Neural cell (in vitro differentiated cells): ENCODE measurements at regions not wholly inside any gene's neighbourhood (a gene's known extent, or its start where the extent isn't known, plus 50 kb on each side); places are given as distances from the start of the nearest gene placed in this dataset.

ENCODE experiments used
- H2AFZ ChIP-seq: fragments of 200-600, 300-800 bp; sonication (generic), shearing (Covaris generic); 2 replicates; pipeline ENCODE4 v1.6.0; 2014; ENCODE audit warnings: low read depth, mild to moderate bottlenecking, antibody characterized with exemption, low read length, moderate library complexity
- H3F3A ChIP-seq: fragments of 200-600 bp; shearing (Covaris generic); 2 replicates; pipeline ENCODE4 v1.6.1; 2016; ENCODE audit warnings: mild to moderate bottlenecking, moderate library complexity, mixed read lengths, antibody characterized with exemption, low read length; ENCODE audit not compliant: insufficient read depth, poor library complexity, severe bottlenecking
- H3K27ac ChIP-seq: fragments of 200-600, 300-800 bp; sonication (generic), shearing (Covaris generic); 2 replicates; pipeline ENCODE4 v1.5.1; 2014; ENCODE audit warnings: mild to moderate bottlenecking, low read length, moderate library complexity
- H3K27me3 ChIP-seq: fragments of 300-800, 200-600 bp; sonication (generic), shearing (Covaris generic); 2 replicates; pipeline ENCODE4 v1.6.0; 2014; ENCODE audit warnings: mild to moderate bottlenecking, low read depth, low read length, moderate library complexity; ENCODE audit not compliant: insufficient read depth
- H3K36me3 ChIP-seq: fragments of 300-800, 200-600 bp; sonication (generic), shearing (Covaris generic); 2 replicates; pipeline ENCODE4 v1.5.1; 2014; ENCODE audit warnings: mild to moderate bottlenecking, antibody characterized with exemption, low read length, moderate library complexity; ENCODE audit not compliant: insufficient read depth
- H3K4me2 ChIP-seq: fragments of 300-800, 200-600 bp; sonication (generic), shearing (Covaris generic); 2 replicates; pipeline ENCODE4 v1.6.0; 2014; ENCODE audit warnings: mild to moderate bottlenecking, low read length
- H3K4me3 ChIP-seq: fragments of 300-800, 200-600 bp; sonication (generic), shearing (Covaris generic); 2 replicates; pipeline ENCODE4 v1.5.1; 2014; ENCODE audit warnings: mild to moderate bottlenecking, low read length, moderate library complexity
- H3K79me2 ChIP-seq: fragments of 200-600 bp; shearing (Covaris generic); replicated peaks from 2 replicates; pipeline ENCODE4 v1.6.0; 2014; ENCODE audit warnings: mild to moderate bottlenecking, low read length, moderate library complexity; ENCODE audit not compliant: insufficient read depth
- H3K9ac ChIP-seq: fragments of 300-800, 200-600 bp; sonication (generic), shearing (Covaris generic); 2 replicates; pipeline ENCODE4 v1.6.1; 2016; ENCODE audit warnings: mild to moderate bottlenecking, low read length, mixed read lengths
- H3K9me2 ChIP-seq: fragments of 200-600 bp; shearing (Covaris generic); 2 replicates; pipeline ENCODE4 v1.6.1; 2016; ENCODE audit warnings: mild to moderate bottlenecking, low read length, mixed read lengths; ENCODE audit not compliant: insufficient read depth
- H3K9me3 ChIP-seq: fragments of 200-600, 300-800 bp; sonication (generic), shearing (Covaris generic); 2 replicates; pipeline ENCODE4 v1.6.1; 2016; ENCODE audit warnings: mild to moderate bottlenecking, mixed run types, low read length, moderate library complexity, mixed read lengths
- H4K20me1 ChIP-seq: fragments of 200-600 bp; shearing (Covaris generic); 2 replicates; pipeline ENCODE4 v1.6.1; 2016; ENCODE audit warnings: mild to moderate bottlenecking, mixed run types; ENCODE audit not compliant: insufficient read depth
- EP300 ChIP-seq: fragments of 450-650 bp; conservative IDR thresholded peaks from 2 replicates; pipeline ENCODE4 v1.6.1; 2014; ENCODE audit warnings: antibody characterized with exemption, mild to moderate bottlenecking, moderate library complexity; ENCODE audit not compliant: poor library complexity, severe bottlenecking
- EZH2 ChIP-seq: fragments of 200-600, 300-800 bp; shearing (Covaris generic), sonication (generic); IDR thresholded peaks from 2 replicates; pipeline ENCODE4 v1.6.1; 2014; ENCODE audit warnings: antibody characterized with exemption, low read length, borderline replicate concordance, mild to moderate bottlenecking; ENCODE audit not compliant: insufficient read depth, poor library complexity, severe bottlenecking
- MXI1 ChIP-seq: fragments of 450-650 bp; conservative IDR thresholded peaks from 2 replicates; pipeline ENCODE4 v1.6.1; 2014; ENCODE audit warnings: antibody characterized with exemption, mild to moderate bottlenecking; ENCODE audit not compliant: poor library complexity, severe bottlenecking
- POLR2AphosphoS5 ChIP-seq: IDR thresholded peaks from 2 replicates; pipeline ENCODE4 v1.6.1; 2012
- RAD21 ChIP-seq: fragments of 450-650 bp; conservative IDR thresholded peaks from 2 replicates; pipeline ENCODE4 v1.6.1; 2014; ENCODE audit warnings: antibody characterized with exemption, mild to moderate bottlenecking, moderate library complexity
- SMC3 ChIP-seq: fragments of 450-650 bp; conservative IDR thresholded peaks from 2 replicates; pipeline ENCODE4 v1.6.1; 2014; ENCODE audit warnings: antibody characterized with exemption, mild to moderate bottlenecking, moderate library complexity; ENCODE audit not compliant: poor library complexity
- TAF1 ChIP-seq: IDR thresholded peaks from 2 replicates; pipeline ENCODE4 v1.6.1; 2012; ENCODE audit warnings: low read depth
- TF ChIP-seq, protein P1 (sequence below): fragments of 450-650 bp; IDR thresholded peaks from 2 replicates; pipeline ENCODE4 v1.5.1; 2014; ENCODE audit warnings: antibody characterized with exemption, mild to moderate bottlenecking, moderate library complexity; ENCODE audit not compliant: poor library complexity, severe bottlenecking
- TF ChIP-seq, protein P2 (sequence below): IDR thresholded peaks from 2 replicates; pipeline ENCODE4 v1.6.1; 2012; ENCODE audit warnings: borderline replicate concordance

DNA sequence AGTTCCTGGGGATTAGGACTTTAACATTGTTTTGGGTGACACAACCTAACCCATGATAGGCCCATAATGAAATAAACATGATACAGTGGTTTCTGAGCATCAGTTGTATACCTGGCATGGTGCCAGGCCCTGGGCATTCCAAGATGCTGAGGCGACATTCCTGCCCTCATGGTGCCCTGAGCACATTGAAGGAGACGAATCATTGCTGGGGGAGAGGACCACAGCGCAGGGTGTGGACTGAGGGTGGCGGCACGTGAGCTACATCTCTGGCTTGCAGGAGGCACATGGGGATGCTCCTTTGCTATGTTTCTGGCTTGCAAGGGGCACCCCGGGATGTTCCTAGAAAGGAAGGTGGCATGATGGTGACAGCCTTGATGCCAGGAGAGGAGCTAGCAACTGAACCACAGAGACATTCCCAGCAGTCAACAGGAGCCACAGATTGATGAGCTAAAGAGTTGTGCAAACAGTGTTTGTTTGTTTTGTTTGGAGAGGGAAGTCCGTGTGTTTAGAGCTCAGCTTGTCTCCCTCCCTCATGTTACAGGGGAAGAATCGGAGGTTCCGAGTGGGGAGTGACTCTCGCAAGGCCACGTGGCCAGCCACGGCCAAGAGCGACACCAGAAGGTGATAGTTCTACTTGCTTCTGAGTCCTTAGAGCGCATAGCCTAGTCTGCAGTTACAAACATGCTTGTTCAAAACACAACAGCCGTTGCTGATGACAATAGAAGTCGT, 106.4 kb downstream of the MIAT start:
- H3K4me2 ChIP-seq = no peak overlapping the region
- H3K79me2 ChIP-seq = no peaks in the 10 kb centered on the region
- no peaks in the 10 kb centered on the region for H4K20me1 ChIP-seq
- no peaks in the 10 kb centered on the region for H3F3A ChIP-seq
- H3K9me3 ChIP-seq = no peaks in the 10 kb centered on the region
- no peaks in the 10 kb centered on the region for H3K27me3 ChIP-seq
- no peaks in the 10 kb centered on the region for H3K9me2 ChIP-seq
- H3K27ac ChIP-seq = no peak overlapping the region
- H2AFZ ChIP-seq = no peak overlapping the region
- H3K36me3 ChIP-seq = no peaks in the 10 kb centered on the region
- TF ChIP-seq RAD21 (no peak), EP300 (no peak), EZH2 (no peak), SMC3 (no peak)
- TF ChIP-seq, protein P1, sequence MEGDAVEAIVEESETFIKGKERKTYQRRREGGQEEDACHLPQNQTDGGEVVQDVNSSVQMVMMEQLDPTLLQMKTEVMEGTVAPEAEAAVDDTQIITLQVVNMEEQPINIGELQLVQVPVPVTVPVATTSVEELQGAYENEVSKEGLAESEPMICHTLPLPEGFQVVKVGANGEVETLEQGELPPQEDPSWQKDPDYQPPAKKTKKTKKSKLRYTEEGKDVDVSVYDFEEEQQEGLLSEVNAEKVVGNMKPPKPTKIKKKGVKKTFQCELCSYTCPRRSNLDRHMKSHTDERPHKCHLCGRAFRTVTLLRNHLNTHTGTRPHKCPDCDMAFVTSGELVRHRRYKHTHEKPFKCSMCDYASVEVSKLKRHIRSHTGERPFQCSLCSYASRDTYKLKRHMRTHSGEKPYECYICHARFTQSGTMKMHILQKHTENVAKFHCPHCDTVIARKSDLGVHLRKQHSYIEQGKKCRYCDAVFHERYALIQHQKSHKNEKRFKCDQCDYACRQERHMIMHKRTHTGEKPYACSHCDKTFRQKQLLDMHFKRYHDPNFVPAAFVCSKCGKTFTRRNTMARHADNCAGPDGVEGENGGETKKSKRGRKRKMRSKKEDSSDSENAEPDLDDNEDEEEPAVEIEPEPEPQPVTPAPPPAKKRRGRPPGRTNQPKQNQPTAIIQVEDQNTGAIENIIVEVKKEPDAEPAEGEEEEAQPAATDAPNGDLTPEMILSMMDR = no peak
- H3K4me3 ChIP-seq = no peak overlapping the region
- H3K9ac ChIP-seq = no peak overlapping the region

DNA sequence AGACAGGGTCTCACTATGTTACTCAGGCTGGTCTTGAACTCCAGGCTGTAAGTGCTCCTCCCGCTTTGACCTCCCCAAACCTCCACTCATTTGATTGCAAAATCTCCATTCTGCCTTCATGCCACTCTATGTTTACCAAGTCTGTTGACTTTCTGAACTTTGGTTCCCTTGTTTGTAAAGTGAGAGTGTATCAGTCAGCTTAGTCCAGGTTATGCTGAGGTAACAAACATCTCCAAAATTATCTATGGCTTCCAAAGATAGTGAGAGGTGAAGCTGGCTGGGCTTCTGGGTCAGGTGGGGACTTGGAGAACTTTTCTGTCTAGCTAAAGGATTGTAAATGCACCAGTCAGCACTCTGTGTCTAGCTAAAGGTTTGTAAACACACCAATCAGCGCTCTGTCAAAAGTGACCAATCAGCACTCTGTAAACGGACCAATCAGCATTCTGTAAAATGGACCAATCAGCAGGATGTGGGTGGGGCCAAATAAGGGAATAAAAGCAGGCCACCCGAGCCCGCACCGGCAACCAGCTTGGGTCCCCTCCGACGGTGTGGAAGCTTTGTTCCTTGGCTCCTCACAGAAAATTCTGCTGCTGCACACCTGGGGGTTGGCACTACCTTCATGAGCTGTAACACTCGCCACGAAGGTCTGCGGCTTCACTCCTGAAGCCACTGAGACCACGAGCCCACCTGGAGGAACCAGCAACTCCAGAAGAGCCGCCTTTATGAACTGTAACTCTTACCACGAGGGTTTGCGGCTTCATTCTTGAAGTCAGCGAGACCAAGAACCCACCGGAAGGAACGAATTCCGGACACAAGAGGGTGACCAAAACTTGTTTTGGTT, 109.3 kb downstream of the MIAT start:
- Histone ChIP-seq H3K4me2 (no peak overlapping the region), H2AFZ (no peak overlapping the region), H3K27ac (no peak overlapping the region), H3K4me3 (no peak overlapping the region), H4K20me1 (no peaks in the 10 kb centered on the region), H3K9me3 (no peaks in the 10 kb centered on the region), H3K9ac (no peak overlapping the region), H3K79me2 (no peaks in the 10 kb centered on the region), H3K36me3 (no peaks in the 10 kb centered on the region), H3K9me2 (no peaks in the 10 kb centered on the region), H3K27me3 (no peaks in the 10 kb centered on the region), H3F3A (no peaks in the 10 kb centered on the region)
- TF ChIP-seq TAF1 (no peak), MXI1 (no peak), SMC3 (no peak), POLR2AphosphoS5 (no peak), EP300 (no peak), EZH2 (no peak)
- TF ChIP-seq, protein P1 = no peak
- TF ChIP-seq, protein P2, sequence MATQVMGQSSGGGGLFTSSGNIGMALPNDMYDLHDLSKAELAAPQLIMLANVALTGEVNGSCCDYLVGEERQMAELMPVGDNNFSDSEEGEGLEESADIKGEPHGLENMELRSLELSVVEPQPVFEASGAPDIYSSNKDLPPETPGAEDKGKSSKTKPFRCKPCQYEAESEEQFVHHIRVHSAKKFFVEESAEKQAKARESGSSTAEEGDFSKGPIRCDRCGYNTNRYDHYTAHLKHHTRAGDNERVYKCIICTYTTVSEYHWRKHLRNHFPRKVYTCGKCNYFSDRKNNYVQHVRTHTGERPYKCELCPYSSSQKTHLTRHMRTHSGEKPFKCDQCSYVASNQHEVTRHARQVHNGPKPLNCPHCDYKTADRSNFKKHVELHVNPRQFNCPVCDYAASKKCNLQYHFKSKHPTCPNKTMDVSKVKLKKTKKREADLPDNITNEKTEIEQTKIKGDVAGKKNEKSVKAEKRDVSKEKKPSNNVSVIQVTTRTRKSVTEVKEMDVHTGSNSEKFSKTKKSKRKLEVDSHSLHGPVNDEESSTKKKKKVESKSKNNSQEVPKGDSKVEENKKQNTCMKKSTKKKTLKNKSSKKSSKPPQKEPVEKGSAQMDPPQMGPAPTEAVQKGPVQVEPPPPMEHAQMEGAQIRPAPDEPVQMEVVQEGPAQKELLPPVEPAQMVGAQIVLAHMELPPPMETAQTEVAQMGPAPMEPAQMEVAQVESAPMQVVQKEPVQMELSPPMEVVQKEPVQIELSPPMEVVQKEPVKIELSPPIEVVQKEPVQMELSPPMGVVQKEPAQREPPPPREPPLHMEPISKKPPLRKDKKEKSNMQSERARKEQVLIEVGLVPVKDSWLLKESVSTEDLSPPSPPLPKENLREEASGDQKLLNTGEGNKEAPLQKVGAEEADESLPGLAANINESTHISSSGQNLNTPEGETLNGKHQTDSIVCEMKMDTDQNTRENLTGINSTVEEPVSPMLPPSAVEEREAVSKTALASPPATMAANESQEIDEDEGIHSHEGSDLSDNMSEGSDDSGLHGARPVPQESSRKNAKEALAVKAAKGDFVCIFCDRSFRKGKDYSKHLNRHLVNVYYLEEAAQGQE = no peak
